ENCODE measurements at regions not wholly inside any gene's neighbourhood (a gene's known extent, or its start where the extent isn't known, plus 50 kb on each side); places are given as distances from the start of the nearest gene placed in this dataset.
"Not testable (repeated sequence)": the region's sequence is repeated elsewhere in the genome, so short reads cannot be mapped to it uniquely, and the experiment has no call there.

- H3K9me3 ChIP-seq (ENCODE audit: control insufficient read depth, insufficient read depth, low read depth, low read length); H3K27ac ChIP-seq (ENCODE audit: extremely low read depth, low read depth, low read length); H3K4me1 ChIP-seq (ENCODE audit: control insufficient read depth, insufficient read depth, low read length); H3K4me3 ChIP-seq (ENCODE audit: low read depth, low read length); POLR2A ChIA-PET; H3K36me3 ChIP-seq (ENCODE audit: control insufficient read depth in 2 of 2, insufficient read depth in 1 of 2, low read length in 2 of 2): not testable (repeated sequence)
- CTCF ChIA-PET: interaction anchor here (0.6 to 0.7 kb wide), 2 partner anchors 26 to 305 kb away, joined by 3 to 5 read pairs; no protein-coding TSS in a partner anchor
- TF ChIP-seq ZNF121 (tag by site-specific recombination; IDR thresholded peaks at IDR 0.05): peak; percentile 81
Measured at GRCh38 chr15:77936567-77936966, 140.9 kb downstream of the TBC1D2B start.

GRCh38 chr15:77934516-77934915 is 143.0 kb downstream of the TBC1D2B start:
- H3K27ac ChIP-seq (ENCODE audit: extremely low read depth, low read depth, low read length); H3K9me3 ChIP-seq (ENCODE audit: control insufficient read depth, insufficient read depth, low read depth, low read length); H3K4me3 ChIP-seq (ENCODE audit: low read depth, low read length); POLR2A ChIA-PET; H3K36me3 ChIP-seq (ENCODE audit: control insufficient read depth in 2 of 2, insufficient read depth in 1 of 2, low read length in 2 of 2); H3K4me1 ChIP-seq (ENCODE audit: control insufficient read depth, insufficient read depth, low read length): not testable (repeated sequence)
- CTCF ChIA-PET: interaction anchor here (0.6 to 1.7 kb wide), 4 partner anchors 24 to 160 kb away, joined by 3 to 7 read pairs (median 5); no protein-coding TSS in a partner anchor

DNA sequence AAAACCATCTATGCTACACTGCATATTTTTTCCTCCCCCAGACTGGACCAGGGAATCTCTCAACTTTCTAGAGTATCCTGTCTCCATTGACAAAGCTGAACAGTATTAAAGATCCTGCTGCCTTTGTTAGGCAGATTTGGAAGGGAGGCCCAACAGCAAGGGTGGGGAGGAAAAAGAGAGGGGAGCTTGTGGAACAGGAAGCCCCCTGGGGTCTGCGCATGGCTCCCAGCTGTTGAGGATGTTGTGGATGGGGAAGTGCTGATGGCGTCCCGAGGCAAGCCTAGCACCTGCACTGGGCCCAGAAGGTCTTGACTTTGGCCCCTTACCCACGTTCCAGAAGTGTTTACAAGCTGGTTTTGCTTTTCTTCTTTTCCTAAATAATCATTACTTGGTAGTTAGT is 146.6 kb downstream of the TBC1D2B start:
- H3K9me3 ChIP-seq (ENCODE audit: control insufficient read depth, insufficient read depth, low read depth, low read length); H3K27ac ChIP-seq (ENCODE audit: extremely low read depth, low read depth, low read length); H3K36me3 ChIP-seq (ENCODE audit: control insufficient read depth in 2 of 2, insufficient read depth in 1 of 2, low read length in 2 of 2); H3K4me1 ChIP-seq (ENCODE audit: control insufficient read depth, insufficient read depth, low read length); H3K4me3 ChIP-seq (ENCODE audit: low read depth, low read length); POLR2A ChIA-PET: not testable (repeated sequence)
- CTCF ChIA-PET: interaction anchor here (0.6 kb wide), 1 partner anchor 387 kb away, joined by 3 read pairs; no protein-coding TSS in a partner anchor

DNA sequence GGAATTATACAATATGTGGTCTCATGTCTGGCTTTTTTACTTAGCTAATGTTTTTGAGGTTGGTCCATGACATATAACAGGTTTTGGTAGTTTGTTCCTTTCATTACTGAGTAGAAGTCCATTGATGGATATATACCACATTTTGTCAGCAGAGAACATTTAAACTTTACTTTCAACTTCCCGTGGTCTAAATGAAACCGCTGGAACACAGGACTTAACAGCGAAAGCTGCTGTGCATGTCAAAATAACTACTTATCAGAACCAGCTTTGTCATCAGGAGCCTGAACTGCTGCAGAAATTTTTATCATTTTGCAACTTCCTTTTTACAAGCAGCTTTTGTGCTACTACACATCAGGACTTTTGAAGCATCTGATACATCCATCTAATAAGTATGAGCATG is 147.0 kb downstream of the TBC1D2B start:
- CTCF ChIA-PET: interaction anchor here (0.6 kb wide), 1 partner anchor 387 kb away, joined by 3 read pairs; no protein-coding TSS in a partner anchor
- H3K4me1 ChIP-seq (ENCODE audit: control insufficient read depth, insufficient read depth, low read length); H3K4me3 ChIP-seq (ENCODE audit: low read depth, low read length); POLR2A ChIA-PET; H3K27ac ChIP-seq (ENCODE audit: extremely low read depth, low read depth, low read length); H3K36me3 ChIP-seq (ENCODE audit: control insufficient read depth in 2 of 2, insufficient read depth in 1 of 2, low read length in 2 of 2); H3K9me3 ChIP-seq (ENCODE audit: control insufficient read depth, insufficient read depth, low read depth, low read length): not testable (repeated sequence)

DNA sequence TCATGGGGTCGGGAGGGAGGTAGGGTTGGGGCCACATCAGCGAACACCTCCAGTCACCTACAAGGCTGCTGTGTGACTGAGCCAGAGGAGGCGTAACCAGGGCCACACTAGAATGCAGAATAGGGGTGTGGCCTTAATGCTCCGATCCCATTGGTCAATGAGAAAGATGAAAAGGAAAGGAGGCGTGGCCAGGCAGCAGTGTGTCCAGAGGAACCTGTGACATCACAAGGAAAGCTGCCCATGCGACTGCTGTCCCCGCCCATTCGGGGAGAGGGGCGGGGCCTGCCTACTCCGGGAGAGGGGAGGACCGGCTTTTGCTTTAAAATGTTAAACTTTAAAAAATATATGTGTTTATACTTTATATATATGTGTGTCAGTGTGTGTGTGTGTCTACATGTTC is 150.7 kb downstream of the TBC1D2B start:
- H3K36me3 ChIP-seq (ENCODE audit: control insufficient read depth in 2 of 2, insufficient read depth in 1 of 2, low read length in 2 of 2); H3K4me1 ChIP-seq (ENCODE audit: control insufficient read depth, insufficient read depth, low read length); H3K27ac ChIP-seq (ENCODE audit: extremely low read depth, low read depth, low read length); H3K4me3 ChIP-seq (ENCODE audit: low read depth, low read length); H3K9me3 ChIP-seq (ENCODE audit: control insufficient read depth, insufficient read depth, low read depth, low read length); POLR2A ChIA-PET: not testable (repeated sequence)
- CTCF ChIA-PET: interaction anchor here (1.0 to 1.2 kb wide), 2 partner anchors 32 to 268 kb away, joined by 3 to 4 read pairs; no protein-coding TSS in a partner anchor
- peak; percentile 77 for TF ChIP-seq KLF10 (tag by site-specific recombination; IDR thresholded peaks at IDR 0.05)
- TF ChIP-seq SP2 (tag by site-specific recombination; IDR thresholded peaks at IDR 0.05): peak; percentile 47

GRCh38 chr15:77926296-77926695 is 151.2 kb downstream of the TBC1D2B start:
- H3K4me1 ChIP-seq (ENCODE audit: control insufficient read depth, insufficient read depth, low read length); H3K4me3 ChIP-seq (ENCODE audit: low read depth, low read length); POLR2A ChIA-PET; H3K9me3 ChIP-seq (ENCODE audit: control insufficient read depth, insufficient read depth, low read depth, low read length); CTCF ChIA-PET; H3K27ac ChIP-seq (ENCODE audit: extremely low read depth, low read depth, low read length); H3K36me3 ChIP-seq (ENCODE audit: control insufficient read depth in 2 of 2, insufficient read depth in 1 of 2, low read length in 2 of 2): not testable (repeated sequence)

GRCh38 chr15:77925101-77925500 is 152.4 kb downstream of the TBC1D2B start:
- H3K9me3 ChIP-seq (ENCODE audit: control insufficient read depth, insufficient read depth, low read depth, low read length); H3K36me3 ChIP-seq (ENCODE audit: control insufficient read depth in 2 of 2, insufficient read depth in 1 of 2, low read length in 2 of 2); H3K4me3 ChIP-seq (ENCODE audit: low read depth, low read length); POLR2A ChIA-PET; H3K27ac ChIP-seq (ENCODE audit: extremely low read depth, low read depth, low read length); H3K4me1 ChIP-seq (ENCODE audit: control insufficient read depth, insufficient read depth, low read length): not testable (repeated sequence)
- CTCF ChIA-PET: interaction anchor here (1.3 to 1.9 kb wide), 2 partner anchors 15 to 17 kb away, joined by 5 to 12 read pairs; no protein-coding TSS in a partner anchor

- ChIA-PET POLR2A (no interaction called here), CTCF (interaction anchor here (0.7 to 0.9 kb wide), 2 partner anchors 13 to 37 kb away, joined by 3 read pairs; no protein-coding TSS in a partner anchor)
- TF ChIP-seq PRDM6 (tag by site-specific recombination; IDR thresholded peaks at IDR 0.05) (no peak), OSR2 (tag by site-specific recombination; IDR thresholded peaks at IDR 0.05) (no peak), ZNF155 (tag by site-specific recombination; IDR thresholded peaks at IDR 0.05) (no peak), SETDB1 (IDR thresholded peaks at IDR 0.05; ENCODE audit: insufficient read length, low read length) (no peak), PATZ1 (tag by site-specific recombination; IDR thresholded peaks at IDR 0.05) (no peak)
- TF ChIP-seq, protein P1, sequence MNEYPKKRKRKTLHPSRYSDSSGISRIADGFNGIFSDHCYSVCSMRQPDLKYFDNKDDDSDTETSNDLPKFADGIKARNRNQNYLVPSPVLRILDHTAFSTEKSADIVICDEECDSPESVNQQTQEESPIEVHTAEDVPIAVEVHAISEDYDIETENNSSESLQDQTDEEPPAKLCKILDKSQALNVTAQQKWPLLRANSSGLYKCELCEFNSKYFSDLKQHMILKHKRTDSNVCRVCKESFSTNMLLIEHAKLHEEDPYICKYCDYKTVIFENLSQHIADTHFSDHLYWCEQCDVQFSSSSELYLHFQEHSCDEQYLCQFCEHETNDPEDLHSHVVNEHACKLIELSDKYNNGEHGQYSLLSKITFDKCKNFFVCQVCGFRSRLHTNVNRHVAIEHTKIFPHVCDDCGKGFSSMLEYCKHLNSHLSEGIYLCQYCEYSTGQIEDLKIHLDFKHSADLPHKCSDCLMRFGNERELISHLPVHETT (tag by site-specific recombination; IDR thresholded peaks at IDR 0.05): no peak
- Histone ChIP-seq H3K4me1 (ENCODE audit: control insufficient read depth, insufficient read depth, low read length) (no peaks in the 10 kb centered on the region), H3K36me3 (ENCODE audit: control insufficient read depth in 2 of 2, insufficient read depth in 1 of 2, low read length in 2 of 2) (no peaks in the 10 kb centered on the region), H3K4me3 (ENCODE audit: low read depth, low read length) (no peak overlapping the region), H3K27ac (ENCODE audit: extremely low read depth, low read depth, low read length) (no peak overlapping the region), H3K9me3 (ENCODE audit: control insufficient read depth, insufficient read depth, low read depth, low read length) (no peaks in the 10 kb centered on the region)
Measured at GRCh38 chr15:77921664-77922063, 155.8 kb downstream of the TBC1D2B start.

Measured in HEK293 (cell line).